ENCODE measurements at regions not wholly inside any gene's neighbourhood (a gene's known extent, or its start where the extent isn't known, plus 50 kb on each side); places are given as distances from the start of the nearest gene placed in this dataset.

- TF ChIP-seq CTCF (conservative IDR thresholded peaks at IDR 0.05) (no peak), EZH2 (IDR thresholded peaks at IDR 0.05; ENCODE audit: low read depth) (no peak)
Observed at GRCh38 chr15:36358523-36358922, 220.9 kb upstream of the CDIN1 start.

Data from PC-9 (cell line).